GM23248 (cell line): ENCODE measurements at regions not wholly inside any gene's neighbourhood (a gene's known extent, or its start where the extent isn't known, plus 50 kb on each side); places are given as distances from the start of the nearest gene placed in this dataset.
A peak's percentile ranks its signal among the peaks of the same experiment; 100 is the strongest.

Experiments used
- DNase-seq: peaks from one replicate; pipeline ENCODE4 v3.0.0-alpha.2; 2015
- H2AFZ ChIP-seq: fragments of 200-600 bp; sonication (generic); 2 replicates; pipeline ENCODE4 v1.6.1; 2016; ENCODE audit warnings: antibody characterized with exemption
- H3F3A ChIP-seq: fragments of 200-600 bp; sonication (generic); 2 replicates; pipeline ENCODE4 v1.6.1; 2016; ENCODE audit warnings: mild to moderate bottlenecking, antibody characterized with exemption, mixed run types; ENCODE audit not compliant: insufficient read depth
- H3K27ac ChIP-seq: fragments of 200-600 bp; sonication (generic); 2 replicates; pipeline ENCODE4 v1.5.1; 2016; ENCODE audit warnings: mild to moderate bottlenecking
- H3K27me3 ChIP-seq: fragments of 200-600 bp; sonication (generic); replicated peaks from 2 replicates; pipeline ENCODE4 v1.6.1; 2016; ENCODE audit warnings: mild to moderate bottlenecking; ENCODE audit not compliant: insufficient read depth
- H3K36me3 ChIP-seq: fragments of 200-600 bp; sonication (generic); 2 replicates; pipeline ENCODE4 v1.6.1; 2016; ENCODE audit warnings: low read depth, mild to moderate bottlenecking
- H3K4me1 ChIP-seq: fragments of 200-600 bp; sonication (generic); 2 replicates; pipeline ENCODE4 v1.6.1; 2016; ENCODE audit warnings: mild to moderate bottlenecking; ENCODE audit not compliant: insufficient read depth
- H3K4me2 ChIP-seq: fragments of 200-600 bp; sonication (generic); one replicate; pipeline ENCODE4 v1.6.1; 2016; ENCODE audit warnings: mild to moderate bottlenecking; ENCODE audit not compliant: unreplicated experiment
- H3K4me3 ChIP-seq: fragments of 200-600 bp; sonication (generic); 2 replicates; pipeline ENCODE4 v1.5.1; 2016; ENCODE audit warnings: mild to moderate bottlenecking
- H3K79me2 ChIP-seq: fragments of 200-600 bp; sonication (generic); 2 replicates; pipeline ENCODE4 v1.6.1; 2016; ENCODE audit warnings: mild to moderate bottlenecking; ENCODE audit not compliant: insufficient read depth
- H3K9ac ChIP-seq: fragments of 200-600 bp; sonication (generic); 2 replicates; pipeline ENCODE4 v1.6.1; 2016; ENCODE audit warnings: mild to moderate bottlenecking
- H3K9me2 ChIP-seq: fragments of 200-600 bp; sonication (generic); 2 replicates; pipeline ENCODE4 v1.6.1; 2016; ENCODE audit warnings: mixed run types, mild to moderate bottlenecking, moderate library complexity; ENCODE audit not compliant: insufficient read depth
- H3K9me3 ChIP-seq: fragments of 200-600 bp; sonication (generic); one replicate; pipeline ENCODE4 v1.6.1; 2017; ENCODE audit warnings: low read depth
- H4K20me1 ChIP-seq: fragments of 200-600 bp; sonication (generic); 2 replicates; pipeline ENCODE4 v1.6.0; 2016; ENCODE audit not compliant: insufficient read depth
- EZH2 ChIP-seq: fragments of 200-600 bp; sonication (generic); IDR thresholded peaks from 2 replicates; pipeline ENCODE4 v1.6.1; 2018; ENCODE audit warnings: antibody characterized with exemption, mild to moderate bottlenecking; ENCODE audit not compliant: insufficient read depth, poor library complexity, severe bottlenecking
- EZH2phosphoT487 ChIP-seq: fragments of 200-600 bp; sonication (generic); IDR thresholded peaks from 2 replicates; pipeline ENCODE4 v1.6.1; 2018; ENCODE audit warnings: antibody characterized with exemption, moderate library complexity, mild to moderate bottlenecking, low read depth; ENCODE audit not compliant: insufficient read depth
- WGBS, 2 experiments: methylation state at CpG; one replicate each; pipeline ENCODE4 v1.1.6; 2015 to 2017; ENCODE audit warnings: low lambda C conversion rate in 2 of 2, low coverage in 1 of 2; ENCODE audit errors: missing lambda C conversion rate in 2 of 2; 5-methylcytosine and 5-hydroxymethylcytosine counted together
- in situ Hi-C: fragments of 300-500 bp; cut with MboI; formaldehyde crosslinking; loops from 2 replicates; pipeline ENCODE4 v1.15.0; 2020

DNA sequence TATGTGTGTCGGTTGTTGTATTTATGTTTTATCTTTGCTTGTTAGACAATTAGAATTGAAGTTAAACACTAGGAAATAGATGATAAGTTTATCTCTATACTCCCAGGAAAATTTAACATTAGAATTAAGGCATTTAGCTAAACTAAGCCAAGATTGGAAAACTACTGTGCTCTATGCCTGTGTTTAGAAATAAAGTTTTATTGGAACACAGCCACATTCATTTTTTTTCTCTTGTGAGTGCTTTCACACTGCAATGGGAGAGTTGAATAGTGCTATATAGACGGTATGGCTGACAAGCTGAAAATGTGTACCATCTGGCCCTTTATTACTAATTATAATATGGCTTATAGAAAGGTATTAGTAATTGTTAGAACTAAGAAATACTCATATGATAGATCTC lies 186.7 kb upstream of the NUDT6 start:
- in situ Hi-C loops, result no loop called here
- Histone ChIP-seq H3F3A (no peaks in the 10 kb centered on the region), H3K4me3 (no peak overlapping the region), H2AFZ (no peak overlapping the region), H3K36me3 (no peaks in the 10 kb centered on the region), H3K9ac (no peak overlapping the region), H3K4me1 (peaks cover 20% of the 10 kb centered on the region), H3K27me3 (no peaks in the 10 kb centered on the region), H3K27ac (no peak overlapping the region), H4K20me1 (no peaks in the 10 kb centered on the region), H3K9me3 (no peaks in the 10 kb centered on the region), H3K79me2 (no peaks in the 10 kb centered on the region), H3K9me2 (no peaks in the 10 kb centered on the region), H3K4me2 (no peak overlapping the region)
- no peak for DNase-seq
- 98 to 100% methylated on average over 2 of the region's 2 CpGs for WGBS, 2 experiments
- no peak for TF ChIP-seq EZH2phosphoT487
- no peak for TF ChIP-seq EZH2

DNA sequence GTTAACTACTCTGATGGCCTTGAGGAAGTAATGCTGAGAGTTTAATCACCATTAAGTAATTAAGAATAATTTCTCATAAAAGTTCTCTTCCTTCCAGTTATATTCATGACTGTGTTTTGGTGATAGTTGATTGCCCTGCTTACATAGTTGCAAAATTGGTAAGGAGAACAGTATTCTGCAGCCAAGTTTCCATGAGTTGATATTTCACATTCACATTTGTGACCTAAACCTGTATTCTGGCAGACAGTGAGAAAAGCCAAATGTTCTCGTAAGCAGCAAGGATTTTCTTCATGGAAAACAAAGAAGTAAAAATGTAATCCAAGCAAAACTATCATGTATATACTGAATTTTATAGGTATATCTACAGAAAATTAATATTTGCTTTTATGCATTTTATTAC lies 187.8 kb upstream of the NUDT6 start:
- H3F3A ChIP-seq, result no peaks in the 10 kb centered on the region

GRCh38 chr4:123110685-123111084 lies 188.3 kb upstream of the NUDT6 start:
- no peaks in the 10 kb centered on the region for H3K9me3 ChIP-seq
- H3K9me2 ChIP-seq, result no peaks in the 10 kb centered on the region
- peaks cover 13% of the 10 kb centered on the region for H3K4me1 ChIP-seq
- no peak overlapping the region for H3K27ac ChIP-seq
- no peaks in the 10 kb centered on the region for H4K20me1 ChIP-seq
- WGBS, 2 experiments, result 62% methylated on average over 2 of the region's 2 CpGs
- peak; percentile 47 for DNase-seq
- H2AFZ ChIP-seq, result no peak overlapping the region
- H3K4me2 ChIP-seq, result no peak overlapping the region
- no peak overlapping the region for H3K4me3 ChIP-seq
- H3F3A ChIP-seq, result no peaks in the 10 kb centered on the region
- no peaks in the 10 kb centered on the region for H3K36me3 ChIP-seq
- no peaks in the 10 kb centered on the region for H3K79me2 ChIP-seq
- H3K27me3 ChIP-seq, result no peaks in the 10 kb centered on the region
- no peak overlapping the region for H3K9ac ChIP-seq
- TF ChIP-seq EZH2phosphoT487 (no peak), EZH2 (no peak)
- in situ Hi-C loops, result no loop called here

More for the DNA sequence above, 187.8 kb upstream of the NUDT6 start:
- no peak overlapping the region for H2AFZ ChIP-seq
- no peak overlapping the region for H3K9ac ChIP-seq
- no peak for TF ChIP-seq EZH2
- H3K36me3 ChIP-seq, result no peaks in the 10 kb centered on the region
- no peak overlapping the region for H3K4me3 ChIP-seq
- 51 to 70% methylated on average over 1 of the region's 1 CpG for WGBS, 2 experiments
- H3K9me3 ChIP-seq, result no peaks in the 10 kb centered on the region
- no peaks in the 10 kb centered on the region for H4K20me1 ChIP-seq
- DNase-seq, result peak; percentile 9
- H3K4me1 ChIP-seq, result peaks cover 13% of the 10 kb centered on the region
- H3K27me3 ChIP-seq, result no peaks in the 10 kb centered on the region
- H3K4me2 ChIP-seq, result no peak overlapping the region
- in situ Hi-C loops, result no loop called here
- no peaks in the 10 kb centered on the region for H3K79me2 ChIP-seq
- H3K27ac ChIP-seq, result no peak overlapping the region
- no peaks in the 10 kb centered on the region for H3K9me2 ChIP-seq

- DNase-seq, result no peak
- Histone ChIP-seq H3K9me3 (no peaks in the 10 kb centered on the region), H3K36me3 (no peaks in the 10 kb centered on the region), H3K27me3 (no peaks in the 10 kb centered on the region), H3K9ac (no peak overlapping the region), H4K20me1 (no peaks in the 10 kb centered on the region), H3K4me3 (no peak overlapping the region), H3F3A (no peaks in the 10 kb centered on the region), H3K4me2 (no peak overlapping the region), H3K9me2 (no peaks in the 10 kb centered on the region), H2AFZ (no peak overlapping the region), H3K27ac (no peak overlapping the region), H3K4me1 (peaks cover 18% of the 10 kb centered on the region), H3K79me2 (no peaks in the 10 kb centered on the region)
- WGBS, 2 experiments, result 44 to 55% methylated on average over 3 of the region's 3 CpGs
- in situ Hi-C loops, result no loop called here
- no peak for TF ChIP-seq EZH2phosphoT487
- no peak for TF ChIP-seq EZH2
Measured at GRCh38 chr4:123113155-123113554, 190.8 kb upstream of the NUDT6 start.

DNA sequence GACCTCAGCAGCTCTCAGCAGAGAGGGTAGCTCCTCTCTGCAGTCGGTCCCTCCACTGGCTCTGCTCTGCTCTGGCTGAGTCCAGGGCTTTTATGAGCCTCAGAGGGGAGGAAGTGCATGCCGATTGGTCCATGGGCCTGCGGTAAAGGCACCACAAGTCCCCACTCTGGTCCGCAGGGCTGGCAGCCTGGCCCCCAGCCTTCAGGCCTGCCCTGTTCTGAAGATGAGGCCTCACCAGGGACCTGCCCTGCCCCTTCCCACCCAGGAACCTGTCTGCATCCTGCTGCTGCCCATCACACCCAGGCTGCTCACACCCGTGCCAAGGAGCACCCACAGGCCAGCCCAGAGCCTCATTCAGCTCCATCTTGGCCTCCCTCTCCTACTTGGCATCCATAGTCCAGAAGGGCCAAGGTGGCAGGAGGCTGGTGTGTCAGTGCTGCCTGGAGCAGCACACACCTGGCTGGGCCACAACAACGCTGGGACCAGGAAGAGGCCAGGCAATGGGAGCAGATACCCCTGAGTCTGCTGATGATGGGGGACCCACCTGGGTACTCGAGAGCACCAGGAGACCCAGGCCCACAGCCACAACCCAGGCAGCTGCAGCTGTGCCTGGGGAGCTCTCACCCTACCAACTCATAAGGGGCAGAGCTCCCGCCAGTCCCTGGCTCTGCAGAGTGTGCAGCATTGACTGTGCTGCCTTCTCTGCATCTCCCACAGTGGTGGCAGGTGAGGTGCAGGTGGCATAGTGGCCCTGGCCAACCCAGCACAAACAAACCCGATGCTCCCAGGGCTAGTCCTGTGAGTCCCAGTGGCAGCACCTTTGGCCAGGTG lies 191.9 kb upstream of the NUDT6 start:
- Histone ChIP-seq H4K20me1 (no peaks in the 10 kb centered on the region), H3K27me3 (no peaks in the 10 kb centered on the region), H3K9me2 (no peaks in the 10 kb centered on the region), H3K9ac (no peak overlapping the region), H3K4me1 (peaks cover 18% of the 10 kb centered on the region), H3K79me2 (no peaks in the 10 kb centered on the region), H3K27ac (no peak overlapping the region), H2AFZ (no peak overlapping the region), H3K9me3 (no peaks in the 10 kb centered on the region), H3K36me3 (no peaks in the 10 kb centered on the region), H3K4me2 (no peak overlapping the region), H3K4me3 (no peak overlapping the region), H3F3A (no peaks in the 10 kb centered on the region)
- no peak for DNase-seq
- TF ChIP-seq EZH2, result no peak
- 96 to 99% methylated on average over 8 to 9 of the region's 9 CpGs for WGBS, 2 experiments
- in situ Hi-C loops, result no loop called here
